ENCODE measurements at regions not wholly inside any gene's neighbourhood (a gene's known extent, or its start where the extent isn't known, plus 50 kb on each side); places are given as distances from the start of the nearest gene placed in this dataset.
"Not testable (repeated sequence)": the region's sequence is repeated elsewhere in the genome, so short reads cannot be mapped to it uniquely, and the experiment has no call there.

GRCh38 chr4:112023402-112023950, 121.8 kb upstream of the FAM241A start:
- Histone ChIP-seq H3K27me3 (ENCODE audit: control insufficient read depth, insufficient read depth, low read length) (no peaks in the 10 kb centered on the region), H3K9me3 (ENCODE audit: control insufficient read depth, insufficient read depth, low read depth, low read length) (0 out of 2 replicates have a peak, but pooled peaks cover 2% of the 10 kb centered on the region), H3K4me3 (ENCODE audit: low read depth, low read length) (no peak overlapping the region), H3K36me3 (ENCODE audit: control insufficient read depth, insufficient read depth, low read length) (no peaks in the 10 kb centered on the region), H3K27ac (ENCODE audit: low read depth, low read length) (no peak overlapping the region), H3K9ac (ENCODE audit: low read length) (no peak overlapping the region), H3K4me1 (ENCODE audit: control insufficient read depth, insufficient read depth, low read length) (no peaks in the 10 kb centered on the region; the same call in 1 of the 2 replicates)

DNA sequence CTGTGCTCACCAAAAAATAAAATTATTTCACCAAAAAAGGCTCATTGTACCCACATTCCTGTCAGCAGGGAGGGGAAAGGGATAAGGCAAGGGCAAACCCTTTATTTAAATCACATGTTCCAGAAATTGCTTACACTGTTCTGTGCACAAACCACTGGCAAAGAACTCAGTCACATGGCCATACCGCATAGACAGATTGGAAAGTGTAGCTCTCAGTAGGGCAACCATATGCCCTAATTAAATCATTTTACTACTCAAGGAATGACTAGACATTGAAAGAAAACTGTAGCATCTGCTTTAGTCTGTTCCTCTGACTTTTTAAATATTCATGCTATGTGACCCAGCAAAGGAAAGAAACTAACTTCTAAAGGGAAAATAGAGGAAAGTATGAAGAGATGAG, 119.2 kb upstream of the FAM241A start:
- no peaks in the 10 kb centered on the region for H3K36me3 ChIP-seq (ENCODE audit: control insufficient read depth, insufficient read depth, low read length)
- no peak overlapping the region for H3K4me3 ChIP-seq (ENCODE audit: low read depth, low read length)
- no peaks in the 10 kb centered on the region; the same call in 1 of the 2 replicates for H3K4me1 ChIP-seq (ENCODE audit: control insufficient read depth, insufficient read depth, low read length)
- H3K9me3 ChIP-seq (ENCODE audit: control insufficient read depth, insufficient read depth, low read depth, low read length) = 0 out of 2 replicates have a peak, but pooled peaks cover 2% of the 10 kb centered on the region
- H3K27me3 ChIP-seq (ENCODE audit: control insufficient read depth, insufficient read depth, low read length) = no peaks in the 10 kb centered on the region
- no peak overlapping the region for H3K9ac ChIP-seq (ENCODE audit: low read length)
- H3K27ac ChIP-seq (ENCODE audit: low read depth, low read length) = no peak overlapping the region

- no peaks in the 10 kb centered on the region for H3K27me3 ChIP-seq (ENCODE audit: control insufficient read depth, insufficient read depth, low read length)
- no peaks in the 10 kb centered on the region for H3K36me3 ChIP-seq (ENCODE audit: control insufficient read depth, insufficient read depth, low read length)
- 0 out of 2 replicates have a peak, but pooled peaks cover 2% of the 10 kb centered on the region for H3K9me3 ChIP-seq (ENCODE audit: control insufficient read depth, insufficient read depth, low read depth, low read length)
- H3K4me1 ChIP-seq (ENCODE audit: control insufficient read depth, insufficient read depth, low read length) = no peaks in the 10 kb centered on the region
- no peak overlapping the region for H3K27ac ChIP-seq (ENCODE audit: low read depth, low read length)
- no peak overlapping the region for H3K9ac ChIP-seq (ENCODE audit: low read length)
- H3K4me3 ChIP-seq (ENCODE audit: low read depth, low read length) = no peak overlapping the region
These were observed 115.5 kb upstream of the FAM241A start for GRCh38 chr4:112029771-112030171.

- H3K27me3 ChIP-seq (ENCODE audit: control insufficient read depth, insufficient read depth, low read length) = no peaks in the 10 kb centered on the region
- H3K4me1 ChIP-seq (ENCODE audit: control insufficient read depth, insufficient read depth, low read length) = peaks cover 2% of the 10 kb centered on the region; the same call in 1 of the 2 replicates
- no peaks in the 10 kb centered on the region for H3K36me3 ChIP-seq (ENCODE audit: control insufficient read depth, insufficient read depth, low read length)
- 0 out of 2 replicates have a peak, but pooled peaks cover 2% of the 10 kb centered on the region for H3K9me3 ChIP-seq (ENCODE audit: control insufficient read depth, insufficient read depth, low read depth, low read length)
- no peak overlapping the region for H3K4me3 ChIP-seq (ENCODE audit: low read depth, low read length)
- H3K27ac ChIP-seq (ENCODE audit: low read depth, low read length) = no peak overlapping the region
- H3K9ac ChIP-seq (ENCODE audit: low read length) = no peak overlapping the region
These were observed 113.4 kb upstream of the FAM241A start for GRCh38 chr4:112031712-112032328.

DNA sequence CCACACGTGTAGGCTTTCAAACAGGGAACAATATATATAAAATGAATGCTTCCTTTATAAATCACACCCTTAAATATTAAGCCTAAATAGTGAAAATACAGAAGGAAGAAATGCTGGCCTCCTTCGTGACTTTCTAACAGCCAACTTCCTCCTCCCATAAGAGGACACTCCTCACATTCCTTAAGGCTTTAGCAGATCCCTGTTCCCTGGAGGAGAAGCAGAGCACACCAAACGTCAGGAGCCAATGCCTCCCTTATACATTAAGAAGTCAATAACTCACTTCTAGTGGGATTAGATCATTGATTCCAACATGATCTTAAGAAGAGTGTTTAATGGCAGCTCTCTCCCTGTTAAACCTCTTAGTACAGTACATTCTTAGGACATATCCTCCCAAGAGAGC, 108.4 kb upstream of the FAM241A start:
- no peak overlapping the region for H3K4me3 ChIP-seq (ENCODE audit: low read depth, low read length)
- peaks cover 2% of the 10 kb centered on the region; the same call in 1 of the 2 replicates for H3K4me1 ChIP-seq (ENCODE audit: control insufficient read depth, insufficient read depth, low read length)
- H3K9me3 ChIP-seq (ENCODE audit: control insufficient read depth, insufficient read depth, low read depth, low read length) = no peaks in the 10 kb centered on the region
- H3K9ac ChIP-seq (ENCODE audit: low read length) = no peak overlapping the region
- H3K27ac ChIP-seq (ENCODE audit: low read depth, low read length) = no peak overlapping the region; the same call in 1 of the 2 replicates
- no peaks in the 10 kb centered on the region for H3K27me3 ChIP-seq (ENCODE audit: control insufficient read depth, insufficient read depth, low read length)
- no peaks in the 10 kb centered on the region for H3K36me3 ChIP-seq (ENCODE audit: control insufficient read depth, insufficient read depth, low read length)

- Histone ChIP-seq H3K9me3 (ENCODE audit: control insufficient read depth, insufficient read depth, low read depth, low read length) (no peaks in the 10 kb centered on the region), H3K4me3 (ENCODE audit: low read depth, low read length) (no peak overlapping the region)
These were observed 106.4 kb upstream of the FAM241A start for GRCh38 chr4:112038861-112039260.

GRCh38 chr4:112049119-112049518, 96.1 kb upstream of the FAM241A start:
- H3K27ac ChIP-seq (ENCODE audit: low read depth, low read length); H3K27me3 ChIP-seq (ENCODE audit: control insufficient read depth, insufficient read depth, low read length); H3K9me3 ChIP-seq (ENCODE audit: control insufficient read depth, insufficient read depth, low read depth, low read length); H3K4me1 ChIP-seq (ENCODE audit: control insufficient read depth, insufficient read depth, low read length); H3K4me3 ChIP-seq (ENCODE audit: low read depth, low read length); H3K9ac ChIP-seq (ENCODE audit: low read length); H3K36me3 ChIP-seq (ENCODE audit: control insufficient read depth, insufficient read depth, low read length): not testable (repeated sequence)

More at GRCh38 chr4:112038861-112039260, 106.4 kb upstream of the FAM241A start:
- no peaks in the 10 kb centered on the region for H3K27me3 ChIP-seq (ENCODE audit: control insufficient read depth, insufficient read depth, low read length)
- H3K9ac ChIP-seq (ENCODE audit: low read length) = no peak overlapping the region
- H3K27ac ChIP-seq (ENCODE audit: low read depth, low read length) = no peak overlapping the region
- peaks cover 2% of the 10 kb centered on the region; the same call in 1 of the 2 replicates for H3K4me1 ChIP-seq (ENCODE audit: control insufficient read depth, insufficient read depth, low read length)
- no peaks in the 10 kb centered on the region for H3K36me3 ChIP-seq (ENCODE audit: control insufficient read depth, insufficient read depth, low read length)

DNA sequence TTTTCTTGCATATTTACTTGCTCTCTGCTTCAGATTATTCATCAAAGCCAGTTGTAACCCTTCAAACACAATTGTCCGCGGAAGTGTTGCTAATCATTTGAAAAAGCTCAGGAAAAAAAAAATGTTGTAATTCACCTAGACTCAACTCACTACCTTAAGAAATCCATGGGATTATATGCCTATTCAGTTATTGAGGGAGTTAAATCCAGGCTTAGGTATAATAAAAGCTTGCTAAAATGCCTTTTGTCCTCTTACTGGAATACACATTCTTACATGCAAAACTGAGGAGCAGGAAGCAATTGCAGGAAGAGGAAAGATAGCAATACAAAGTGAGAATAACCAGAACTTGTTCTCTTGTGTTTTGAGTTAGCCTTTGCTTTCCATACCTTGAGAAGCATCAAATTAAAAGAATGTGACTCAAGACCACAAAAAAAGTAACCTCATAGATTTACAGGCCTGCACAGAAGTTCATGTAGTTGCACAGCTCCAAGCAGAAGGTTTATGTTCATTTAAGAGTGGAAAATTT, 91.4 kb upstream of the FAM241A start:
- Histone ChIP-seq H3K9ac (ENCODE audit: low read length) (no peak overlapping the region), H3K27me3 (ENCODE audit: control insufficient read depth, insufficient read depth, low read length) (no peaks in the 10 kb centered on the region), H3K36me3 (ENCODE audit: control insufficient read depth, insufficient read depth, low read length) (no peaks in the 10 kb centered on the region), H3K4me1 (ENCODE audit: control insufficient read depth, insufficient read depth, low read length) (peaks cover 5% of the 10 kb centered on the region; the same call in 1 of the 2 replicates), H3K4me3 (ENCODE audit: low read depth, low read length) (no peak overlapping the region), H3K27ac (ENCODE audit: low read depth, low read length) (no peak overlapping the region), H3K9me3 (ENCODE audit: control insufficient read depth, insufficient read depth, low read depth, low read length) (no peaks in the 10 kb centered on the region)

DNA sequence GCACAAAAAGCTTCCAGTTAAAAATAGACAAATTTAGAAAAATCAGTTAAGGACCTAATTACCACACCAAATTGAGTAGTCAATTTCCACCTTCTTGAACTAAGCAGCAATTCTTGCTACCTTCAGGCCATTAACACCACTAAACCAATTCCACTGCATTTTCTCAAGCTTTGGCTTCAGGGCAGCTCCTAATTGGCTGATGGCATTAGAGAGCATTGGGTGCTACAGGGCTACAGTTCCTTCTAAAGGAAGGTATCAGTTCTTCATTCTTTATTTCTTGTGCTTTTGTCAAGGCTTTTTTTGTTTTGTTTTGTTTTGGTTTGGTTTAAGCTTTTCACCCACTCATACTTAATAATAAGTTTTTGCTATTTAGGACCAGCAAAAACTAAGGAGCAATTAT, 90.2 kb upstream of the FAM241A start:
- Histone ChIP-seq H3K9me3 (ENCODE audit: control insufficient read depth, insufficient read depth, low read depth, low read length) (no peaks in the 10 kb centered on the region), H3K9ac (ENCODE audit: low read length) (no peak overlapping the region), H3K27ac (ENCODE audit: low read depth, low read length) (no peak overlapping the region), H3K4me1 (ENCODE audit: control insufficient read depth, insufficient read depth, low read length) (peaks cover 5% of the 10 kb centered on the region; the same call in 1 of the 2 replicates), H3K4me3 (ENCODE audit: low read depth, low read length) (no peak overlapping the region), H3K36me3 (ENCODE audit: control insufficient read depth, insufficient read depth, low read length) (no peaks in the 10 kb centered on the region), H3K27me3 (ENCODE audit: control insufficient read depth, insufficient read depth, low read length) (no peaks in the 10 kb centered on the region)

DNA sequence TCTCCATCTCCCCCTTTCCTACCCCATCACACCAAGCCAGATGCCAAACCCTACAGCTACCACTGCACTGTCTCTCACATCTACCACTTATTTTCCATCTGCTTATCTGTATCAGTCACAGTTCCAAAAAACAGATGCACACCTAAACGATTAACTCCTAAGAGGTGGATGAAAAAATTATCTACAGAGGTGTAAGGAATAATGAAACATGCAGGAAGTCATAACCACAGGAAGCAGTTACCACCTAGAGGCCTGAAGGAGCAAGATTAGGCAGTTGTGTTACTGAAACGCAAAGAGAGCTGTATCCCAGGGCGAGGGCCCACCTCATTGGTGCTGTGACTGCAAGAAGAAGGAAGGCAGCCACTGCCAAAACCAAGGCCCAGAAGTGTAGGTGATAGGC, 87.8 kb upstream of the FAM241A start:
- Histone ChIP-seq H3K27me3 (ENCODE audit: control insufficient read depth, insufficient read depth, low read length) (no peaks in the 10 kb centered on the region), H3K36me3 (ENCODE audit: control insufficient read depth, insufficient read depth, low read length) (no peaks in the 10 kb centered on the region), H3K4me1 (ENCODE audit: control insufficient read depth, insufficient read depth, low read length) (peaks cover 16% of the 10 kb centered on the region), H3K9ac (ENCODE audit: low read length) (no peak overlapping the region), H3K9me3 (ENCODE audit: control insufficient read depth, insufficient read depth, low read depth, low read length) (no peaks in the 10 kb centered on the region), H3K4me3 (ENCODE audit: low read depth, low read length) (no peak overlapping the region), H3K27ac (ENCODE audit: low read depth, low read length) (no peak overlapping the region)

- no peak overlapping the region for H3K27ac ChIP-seq (ENCODE audit: low read depth, low read length)
- no peak overlapping the region for H3K9ac ChIP-seq (ENCODE audit: low read length)
- peaks cover 16% of the 10 kb centered on the region for H3K4me1 ChIP-seq (ENCODE audit: control insufficient read depth, insufficient read depth, low read length)
These were observed 86.8 kb upstream of the FAM241A start for GRCh38 chr4:112058433-112058832.

More at GRCh38 chr4:112058433-112058832, 86.8 kb upstream of the FAM241A start:
- no peak overlapping the region for H3K4me3 ChIP-seq (ENCODE audit: low read depth, low read length)
- no peaks in the 10 kb centered on the region for H3K27me3 ChIP-seq (ENCODE audit: control insufficient read depth, insufficient read depth, low read length)
- no peaks in the 10 kb centered on the region; the same call in 1 of the 2 replicates for H3K9me3 ChIP-seq (ENCODE audit: control insufficient read depth, insufficient read depth, low read depth, low read length)
- no peaks in the 10 kb centered on the region for H3K36me3 ChIP-seq (ENCODE audit: control insufficient read depth, insufficient read depth, low read length)
